SJCRH30 (cell line): ENCODE measurements at regions not wholly inside any gene's neighbourhood (a gene's known extent, or its start where the extent isn't known, plus 50 kb on each side); places are given as distances from the start of the nearest gene placed in this dataset.
A peak's percentile ranks its signal among the peaks of the same experiment; 100 is the strongest.
"Not testable (repeated sequence)": the region's sequence is repeated elsewhere in the genome, so short reads cannot be mapped to it uniquely, and the experiment has no call there.

ENCODE experiments used
- DNase-seq, 2 experiments: peaks; one replicate each; pipeline ENCODE4 v3.0.0-alpha.2; 2015 to 2020
- H3K27ac ChIP-seq: fragments of 250-450 bp; sonication (Bioruptor Pico); 2 replicates; pipeline ENCODE4 v1.5.1; 2020; ENCODE audit warnings: mild to moderate bottlenecking, moderate library complexity
- H3K27me3 ChIP-seq: fragments of 250-450 bp; sonication (Bioruptor Pico); 2 replicates; pipeline ENCODE4 v1.5.1; 2020; ENCODE audit warnings: mild to moderate bottlenecking, moderate library complexity
- H3K36me3 ChIP-seq: fragments of 250-450 bp; sonication (Bioruptor Pico); 2 replicates; pipeline ENCODE4 v1.5.1; 2020; ENCODE audit warnings: mild to moderate bottlenecking, moderate library complexity
- H3K4me1 ChIP-seq: fragments of 250-450 bp; sonication (Bioruptor Pico); 2 replicates; pipeline ENCODE4 v1.5.1; 2020; ENCODE audit warnings: mild to moderate bottlenecking, moderate library complexity
- H3K4me3 ChIP-seq: fragments of 250-450 bp; sonication (Bioruptor Pico); 2 replicates; pipeline ENCODE4 v1.5.1; 2020; ENCODE audit warnings: mild to moderate bottlenecking, moderate library complexity
- H3K9me3 ChIP-seq: fragments of 250-450 bp; sonication (Bioruptor Pico); replicated peaks from 2 replicates; pipeline ENCODE4 v1.5.1; 2020; ENCODE audit warnings: mild to moderate bottlenecking, moderate library complexity

DNA sequence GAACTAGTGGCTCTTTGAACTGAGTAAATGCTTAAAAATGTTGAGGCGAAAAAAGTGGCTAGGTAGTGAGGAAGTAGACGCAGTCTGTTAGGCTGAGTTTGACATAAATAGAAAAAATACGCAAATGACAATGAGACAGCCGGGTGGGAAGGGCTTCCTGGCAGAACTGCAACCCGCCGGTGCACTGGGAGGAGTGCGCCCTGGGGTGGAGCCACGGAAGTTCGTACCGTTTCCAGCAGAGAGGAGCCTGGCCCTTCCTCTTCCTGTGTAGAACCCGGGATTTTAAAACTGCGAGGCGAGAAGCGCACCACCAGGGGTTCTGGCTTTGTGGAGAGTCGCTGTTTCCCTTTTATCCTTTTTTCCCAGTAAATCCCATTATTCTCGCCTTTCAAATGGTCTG is 602.6 kb downstream of the PYDC2 start:
- no peaks in the 10 kb centered on the region for H3K27me3 ChIP-seq
- H3K9me3 ChIP-seq, result no peaks in the 10 kb centered on the region
- no peaks in the 10 kb centered on the region for H3K36me3 ChIP-seq
- H3K4me3 ChIP-seq, result no peak overlapping the region
- no peak overlapping the region for H3K27ac ChIP-seq
- no peak for DNase-seq
- H3K4me1 ChIP-seq, result no peaks in the 10 kb centered on the region

DNA sequence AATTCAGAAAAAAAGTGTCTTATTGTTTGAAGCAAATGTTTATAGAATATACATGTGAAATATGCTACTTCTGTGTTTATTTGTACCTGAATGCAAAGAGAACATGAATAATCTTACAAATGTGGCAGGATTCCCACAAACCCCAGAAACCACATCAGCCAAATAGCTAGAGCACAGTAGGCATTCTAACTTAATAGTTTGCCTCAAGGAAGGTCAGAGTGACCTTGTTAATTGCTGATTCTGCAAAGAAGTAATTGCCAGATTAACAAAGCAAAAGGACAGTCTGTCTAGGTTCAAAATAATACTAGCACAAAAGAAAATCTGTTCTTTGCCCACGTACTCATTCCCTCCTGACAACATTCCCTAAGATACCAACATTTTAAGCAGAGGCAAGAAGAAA is 604.0 kb downstream of the PYDC2 start:
- DNase-seq, result no peak
- Histone ChIP-seq H3K4me3 (no peak overlapping the region), H3K27me3 (no peaks in the 10 kb centered on the region), H3K9me3 (no peaks in the 10 kb centered on the region), H3K36me3 (no peaks in the 10 kb centered on the region), H3K27ac (no peak overlapping the region), H3K4me1 (no peaks in the 10 kb centered on the region)

DNA sequence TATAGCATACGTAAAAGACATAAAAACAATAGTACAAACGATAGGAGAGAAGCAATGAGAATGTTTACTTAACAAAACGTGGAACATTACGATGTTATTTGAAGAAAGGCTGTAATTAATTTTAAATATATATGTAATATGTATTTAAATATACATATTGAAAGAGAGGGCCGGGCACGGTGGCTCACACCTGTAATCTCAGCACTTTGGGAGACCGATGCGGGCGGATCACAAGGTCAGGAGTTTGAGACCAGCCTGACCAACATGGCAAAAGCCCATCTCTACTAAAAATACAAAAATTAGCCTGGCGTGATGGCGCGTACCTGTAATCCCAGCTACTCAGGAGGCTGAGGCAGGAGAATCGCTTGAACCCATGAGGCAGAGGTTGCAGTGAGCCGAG is 605.3 kb downstream of the PYDC2 start:
- H3K27ac ChIP-seq, H3K9me3 ChIP-seq, H3K4me1 ChIP-seq, H3K27me3 ChIP-seq, H3K36me3 ChIP-seq, DNase-seq, H3K4me3 ChIP-seq: not testable (repeated sequence)

DNA sequence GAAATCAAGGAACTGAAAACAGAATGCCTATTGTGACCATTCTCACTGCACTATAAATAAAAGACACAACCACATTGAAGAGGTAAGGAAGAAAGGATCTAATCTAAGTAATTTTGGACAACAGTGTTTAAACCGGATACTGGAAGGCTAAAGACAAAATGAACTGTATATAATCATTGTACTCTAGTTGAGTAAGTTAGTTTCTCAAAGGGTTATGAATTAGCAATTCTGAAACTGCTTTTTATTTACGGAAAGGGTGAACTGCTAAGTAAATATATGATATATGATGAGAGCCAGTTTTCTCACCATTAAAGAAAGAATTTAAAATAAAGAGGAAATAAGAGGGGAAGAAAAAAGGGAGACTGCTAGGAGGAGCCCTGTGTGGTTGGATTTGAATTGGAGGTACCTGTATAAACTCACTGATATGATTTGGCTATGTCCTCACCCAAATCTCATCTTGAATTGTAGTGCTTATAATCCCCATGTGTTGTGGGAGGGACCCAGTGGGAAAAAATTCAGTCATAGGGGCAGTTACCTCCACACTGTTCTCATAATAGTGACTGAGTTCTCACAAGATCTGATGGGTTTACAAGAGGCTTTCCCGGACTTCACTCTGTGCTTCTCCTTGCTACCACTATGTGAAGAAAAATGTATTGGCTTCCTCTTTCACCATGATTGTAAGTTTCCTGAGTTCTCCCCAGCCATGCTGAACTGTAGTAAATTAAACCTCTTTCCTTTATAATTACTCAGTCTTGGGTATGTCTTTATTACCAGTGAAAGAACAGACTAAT is 607.7 kb downstream of the PYDC2 start:
- Histone ChIP-seq H3K4me1 (no peaks in the 10 kb centered on the region), H3K27me3 (no peaks in the 10 kb centered on the region), H3K36me3 (no peaks in the 10 kb centered on the region), H3K9me3 (no peaks in the 10 kb centered on the region), H3K27ac (no peak overlapping the region), H3K4me3 (no peak overlapping the region)
- DNase-seq, result no peak

DNA sequence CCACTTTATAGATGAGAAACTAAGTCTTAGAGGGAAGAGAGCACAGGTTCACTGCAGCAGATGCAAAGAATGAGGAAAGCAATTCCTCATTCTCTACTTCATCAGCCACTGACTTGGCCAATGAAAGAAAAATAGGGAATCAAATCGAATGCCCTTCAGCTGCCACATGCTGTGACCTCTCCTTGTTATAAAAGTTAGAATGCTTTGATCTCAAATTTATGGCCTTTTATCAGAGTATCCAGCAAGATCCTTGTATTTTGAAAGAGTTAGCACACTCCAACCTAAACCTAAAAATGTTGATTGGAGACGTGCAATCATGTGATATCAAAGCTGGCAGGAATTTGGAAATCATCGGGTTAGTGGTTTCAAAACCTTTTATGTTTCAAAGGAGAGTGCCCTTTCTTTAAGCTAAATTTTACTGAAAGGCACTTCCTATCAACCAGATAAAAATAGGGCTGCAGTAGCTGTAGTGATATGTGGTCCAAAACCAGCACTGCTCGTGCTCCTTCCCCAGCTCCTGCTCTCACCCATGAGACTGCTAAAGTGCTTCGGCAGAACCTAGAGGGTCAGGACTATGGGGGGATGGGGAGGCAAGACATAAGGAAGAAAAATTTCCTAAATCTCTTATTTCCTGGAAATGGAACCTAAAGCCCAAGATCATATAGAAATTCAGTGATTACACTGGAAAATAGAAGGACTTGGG is 617.0 kb downstream of the PYDC2 start:
- Histone ChIP-seq H3K27me3 (no peaks in the 10 kb centered on the region), H3K36me3 (no peaks in the 10 kb centered on the region), H3K4me1 (no peaks in the 10 kb centered on the region), H3K9me3 (no peaks in the 10 kb centered on the region), H3K4me3 (no peak overlapping the region), H3K27ac (no peak overlapping the region)
- no peak for DNase-seq

DNA sequence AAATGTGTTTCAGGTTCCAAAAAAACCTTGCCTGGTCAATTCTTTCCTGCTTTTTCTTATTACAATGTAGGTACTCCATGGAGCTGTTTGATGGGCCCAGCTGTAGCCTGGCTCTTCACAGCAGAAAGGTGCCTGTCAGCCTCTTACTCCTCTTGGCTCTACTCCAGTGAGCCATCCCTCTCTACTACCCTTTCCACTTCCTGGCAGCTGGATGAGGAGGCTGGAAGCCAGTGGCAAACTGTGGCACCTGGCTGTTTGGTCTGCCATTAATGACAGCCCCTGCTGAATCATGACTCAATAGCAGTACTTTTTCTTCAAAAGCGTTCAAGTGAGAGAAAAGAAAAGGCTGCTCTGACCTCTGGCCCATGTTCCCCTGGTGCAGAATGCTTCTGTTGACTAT is 618.1 kb downstream of the PYDC2 start:
- H3K4me1 ChIP-seq, result no peaks in the 10 kb centered on the region
- no peak overlapping the region for H3K4me3 ChIP-seq
- no peaks in the 10 kb centered on the region for H3K9me3 ChIP-seq
- H3K36me3 ChIP-seq, result no peaks in the 10 kb centered on the region
- H3K27ac ChIP-seq, result no peak overlapping the region
- no peaks in the 10 kb centered on the region for H3K27me3 ChIP-seq
- peak; percentile 11 to 27 for DNase-seq

DNA sequence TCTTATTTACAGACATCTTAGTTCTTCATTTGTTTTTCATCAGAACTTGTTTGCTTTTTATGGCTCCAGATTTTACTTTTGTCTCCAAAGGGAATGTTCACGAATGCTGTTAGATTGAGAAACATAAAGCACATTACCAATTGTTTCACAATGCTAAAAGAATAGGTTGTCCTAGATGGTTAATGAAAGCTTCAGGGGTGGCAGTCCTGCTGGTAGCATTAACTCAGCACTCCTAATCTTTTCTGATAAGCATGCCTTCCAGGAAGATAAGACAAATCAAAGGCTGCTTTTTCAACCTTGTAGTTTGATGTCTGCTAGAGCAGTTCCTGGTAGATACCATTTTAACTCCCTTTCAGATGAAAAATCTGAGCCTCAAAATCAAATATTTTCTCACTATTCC is 619.4 kb downstream of the PYDC2 start:
- no peak overlapping the region for H3K4me3 ChIP-seq
- H3K4me1 ChIP-seq, result no peaks in the 10 kb centered on the region
- DNase-seq, result no peak
- H3K27me3 ChIP-seq, result no peaks in the 10 kb centered on the region
- no peaks in the 10 kb centered on the region for H3K9me3 ChIP-seq
- H3K36me3 ChIP-seq, result no peaks in the 10 kb centered on the region
- no peak overlapping the region for H3K27ac ChIP-seq

DNA sequence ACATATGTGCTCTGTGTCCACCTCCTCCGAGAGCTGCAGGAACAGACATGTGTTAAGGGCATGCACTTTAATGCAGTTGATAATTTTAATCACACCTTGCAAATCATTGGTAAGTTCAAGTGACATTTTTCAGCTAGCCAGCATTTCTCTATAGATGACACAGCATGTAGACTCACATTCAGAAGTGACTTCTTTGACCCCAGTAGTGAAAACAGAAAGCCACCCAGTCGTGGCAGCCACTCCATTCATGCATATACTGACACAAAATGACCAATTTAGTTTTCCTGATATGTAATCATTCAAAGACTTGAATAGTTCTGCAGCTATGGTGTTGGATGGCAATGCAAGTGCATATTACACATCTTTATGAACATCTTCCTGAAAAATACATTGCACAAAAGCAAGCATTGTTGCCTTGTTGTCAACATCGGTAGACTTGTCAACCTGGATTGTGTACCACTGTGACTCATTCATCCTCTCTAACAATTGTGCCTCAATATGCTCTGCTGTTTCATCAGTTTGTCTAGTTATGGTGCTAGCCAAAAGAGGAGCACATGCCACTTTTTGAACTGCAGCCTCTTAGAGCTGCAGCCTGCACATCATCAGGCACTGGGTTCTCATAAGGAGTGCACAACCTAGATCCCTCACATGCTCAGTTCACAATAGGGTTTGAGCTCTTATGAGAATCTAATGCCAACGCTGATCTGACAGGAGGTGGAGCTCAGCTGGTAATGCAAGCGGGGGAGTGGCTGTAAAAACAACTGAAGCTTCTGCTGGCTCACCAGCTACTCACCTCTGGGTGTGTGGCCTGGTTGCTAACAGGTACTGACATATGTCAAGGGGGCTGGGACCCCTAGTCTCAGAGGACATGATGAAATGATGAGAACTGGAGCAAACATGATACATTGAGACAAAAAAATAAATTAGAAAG is 622.0 kb downstream of the PYDC2 start:
- DNase-seq, result no peak
- no peaks in the 10 kb centered on the region for H3K36me3 ChIP-seq
- H3K9me3 ChIP-seq, result no peaks in the 10 kb centered on the region
- no peaks in the 10 kb centered on the region for H3K4me1 ChIP-seq
- no peaks in the 10 kb centered on the region for H3K27me3 ChIP-seq
- H3K4me3 ChIP-seq, result no peak overlapping the region
- H3K27ac ChIP-seq, result no peak overlapping the region
